HG02884 (cell line): ENCODE measurements at regions not wholly inside any gene's neighbourhood (a gene's known extent, or its start where the extent isn't known, plus 50 kb on each side); places are given as distances from the start of the nearest gene placed in this dataset.
"Not testable (repeated sequence)": the region's sequence is repeated elsewhere in the genome, so short reads cannot be mapped to it uniquely, and the experiment has no call there.

Source experiments
- ATAC-seq: cut with Tn5 transposase; IDR thresholded peaks from one replicate; pipeline ENCODE4 v1.9.1; 2021; ENCODE audit warnings: mild to moderate bottlenecking, moderate library complexity; ENCODE audit not compliant: unreplicated experiment

DNA sequence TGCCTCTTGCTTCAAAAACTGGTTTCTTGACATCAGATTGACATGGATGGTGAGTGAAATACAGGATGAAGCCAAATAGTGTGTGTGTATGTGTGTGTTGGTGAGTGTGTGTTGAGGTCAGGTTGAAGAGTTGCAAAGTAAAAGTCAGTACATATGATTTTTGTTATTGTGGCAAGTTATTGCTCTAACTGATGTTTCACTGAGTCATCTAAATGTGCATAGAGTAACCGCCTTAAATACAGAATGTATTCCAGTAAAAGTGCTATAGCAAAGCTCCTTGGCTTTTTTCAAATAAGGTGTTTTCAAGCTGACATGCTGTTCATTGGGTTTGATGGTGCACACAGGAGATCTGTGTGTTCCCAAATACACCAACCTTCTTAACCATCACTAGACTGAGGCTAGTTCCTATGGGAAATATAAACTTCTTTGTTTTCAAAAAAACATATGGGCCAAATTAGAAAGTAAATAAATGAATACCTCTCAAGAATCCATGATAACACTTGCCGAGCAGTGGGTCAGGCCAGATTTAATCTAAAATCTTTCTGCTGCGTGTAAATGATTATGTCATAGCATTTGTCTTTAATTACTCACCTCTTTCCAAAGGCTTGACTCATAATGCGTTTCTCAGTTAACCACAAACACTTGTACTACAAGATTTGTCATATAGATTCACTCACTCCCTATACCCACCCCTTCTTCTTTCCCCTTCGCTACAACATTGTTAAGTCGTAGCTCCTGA, 151.1 kb downstream of the LYPLAL1 start:
- ATAC-seq = peak; percentile 86

DNA sequence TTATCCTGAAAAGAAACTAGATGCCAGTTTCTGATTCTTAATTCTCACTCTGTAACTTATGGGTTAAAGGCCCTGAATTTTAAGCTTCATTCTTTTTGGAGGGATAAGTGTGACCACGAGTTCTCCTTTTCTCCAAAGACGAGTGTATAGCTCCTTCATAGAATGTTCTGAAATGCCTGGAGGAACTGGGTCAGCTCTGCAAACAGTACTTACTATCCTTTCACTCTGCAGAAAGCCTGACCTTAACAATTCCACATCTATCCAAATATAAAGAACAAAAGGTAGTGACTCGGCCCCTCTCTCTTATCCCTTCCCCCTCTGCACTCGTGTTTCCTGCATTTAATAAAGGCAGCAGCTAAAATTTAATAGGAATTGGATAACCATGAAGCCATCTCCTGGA, 150.5 kb downstream of the LYPLAL1 start:
- ATAC-seq = no peak

DNA sequence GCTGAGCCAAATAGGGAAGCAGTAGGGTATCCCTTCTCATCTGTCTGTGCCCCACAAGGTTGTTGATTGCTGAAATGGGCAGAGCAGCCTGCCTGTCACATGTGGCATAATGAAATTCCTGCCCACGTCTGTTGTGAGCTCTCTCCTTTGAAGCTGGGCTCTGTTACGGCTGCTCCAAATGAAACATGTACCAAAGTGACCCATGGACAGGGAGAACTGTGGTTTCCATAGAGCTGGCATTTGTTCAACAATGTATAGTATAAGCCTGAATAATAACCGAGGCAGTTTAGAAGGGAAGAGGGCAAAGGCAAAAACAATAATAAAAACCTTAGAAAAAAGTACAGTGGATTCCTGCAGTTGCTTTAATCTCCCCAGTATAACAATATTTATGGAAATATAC, 149.7 kb downstream of the LYPLAL1 start:
- ATAC-seq = no peak

DNA sequence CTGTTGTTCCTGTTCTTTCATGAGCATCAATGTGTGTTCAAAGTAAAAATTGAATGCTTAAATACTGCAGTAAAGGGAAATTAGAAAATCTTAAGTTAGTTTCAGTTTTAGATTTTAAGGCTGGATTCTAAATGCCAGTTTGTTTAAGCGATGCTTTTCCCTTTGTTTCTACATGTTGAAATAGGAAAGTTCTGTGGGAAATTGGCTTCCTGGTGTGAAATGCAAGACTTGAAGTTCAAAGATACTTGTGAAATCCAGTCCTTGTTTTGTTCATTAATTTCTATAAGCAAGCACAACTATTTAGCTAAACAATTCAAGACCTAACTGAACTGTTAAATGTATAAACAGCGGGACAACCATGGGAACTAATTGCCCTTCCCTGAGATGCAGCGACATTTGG, 149.1 kb downstream of the LYPLAL1 start:
- no peak for ATAC-seq

DNA sequence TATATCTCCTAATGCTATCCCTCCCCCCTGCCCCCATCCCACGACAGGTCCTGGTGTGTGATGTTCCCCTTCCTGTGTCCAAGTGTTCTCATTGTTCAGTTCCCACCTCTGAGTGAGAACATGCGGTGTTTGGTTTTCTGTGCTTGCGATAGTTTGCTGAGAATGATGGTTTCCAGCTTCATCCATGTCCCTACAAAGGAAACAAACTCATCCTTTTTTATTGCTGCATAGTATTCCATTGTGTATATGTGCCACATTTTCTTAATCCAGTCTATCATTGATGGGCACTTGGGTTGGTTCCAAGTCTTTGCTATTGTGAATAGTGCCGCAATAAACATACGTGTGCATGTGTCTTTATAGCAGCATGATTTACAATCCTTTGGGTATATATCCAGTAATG, 146.9 kb downstream of the LYPLAL1 start:
- not testable (repeated sequence) for ATAC-seq

DNA sequence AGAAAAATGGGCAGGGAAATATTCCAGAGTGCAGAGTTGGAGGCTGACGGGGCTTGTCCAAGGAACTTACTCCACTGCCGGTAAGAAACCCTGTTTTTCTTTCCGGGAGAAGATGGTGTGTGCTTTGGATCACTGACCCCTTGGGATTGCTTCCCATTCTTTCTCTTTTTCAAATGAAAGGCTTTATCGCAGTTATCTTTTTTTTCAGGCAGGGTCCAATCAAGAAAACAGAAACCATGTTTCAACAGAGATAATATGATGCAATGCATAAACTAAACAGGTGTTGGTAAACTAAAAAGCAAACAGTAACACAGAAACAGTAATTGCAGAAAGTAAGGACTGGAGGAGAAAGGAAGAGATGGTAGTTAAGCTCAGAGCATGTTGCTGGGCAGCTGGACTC, 145.1 kb downstream of the LYPLAL1 start:
- no peak for ATAC-seq

DNA sequence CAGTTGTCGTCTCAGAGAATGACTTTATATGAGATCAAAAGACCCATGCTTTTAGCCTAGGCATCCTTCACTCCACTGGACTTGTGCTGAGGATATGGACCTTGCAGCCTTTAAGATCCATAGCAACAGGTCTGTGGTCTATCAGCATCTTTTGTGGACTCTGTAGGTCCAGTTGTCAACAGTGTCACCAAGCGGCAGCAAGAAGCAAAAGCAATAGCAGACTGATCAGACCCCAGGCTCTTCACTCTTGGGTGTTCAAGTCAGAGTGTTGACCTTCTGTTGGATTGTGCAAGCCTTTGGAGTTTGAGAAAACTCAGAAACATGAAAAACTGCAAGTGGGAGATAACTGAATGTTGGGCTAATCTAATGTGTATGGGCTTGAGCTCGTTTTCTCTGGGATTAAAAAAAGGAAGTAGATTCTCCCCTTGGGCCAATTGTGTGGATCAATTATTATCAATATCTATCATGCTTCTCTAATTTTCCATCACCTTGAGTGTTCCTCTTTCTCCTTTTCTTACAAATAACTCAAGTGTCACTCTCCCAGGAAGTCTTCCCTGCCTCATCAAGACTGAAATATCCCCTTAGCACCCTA, 144.2 kb downstream of the LYPLAL1 start:
- no peak for ATAC-seq

DNA sequence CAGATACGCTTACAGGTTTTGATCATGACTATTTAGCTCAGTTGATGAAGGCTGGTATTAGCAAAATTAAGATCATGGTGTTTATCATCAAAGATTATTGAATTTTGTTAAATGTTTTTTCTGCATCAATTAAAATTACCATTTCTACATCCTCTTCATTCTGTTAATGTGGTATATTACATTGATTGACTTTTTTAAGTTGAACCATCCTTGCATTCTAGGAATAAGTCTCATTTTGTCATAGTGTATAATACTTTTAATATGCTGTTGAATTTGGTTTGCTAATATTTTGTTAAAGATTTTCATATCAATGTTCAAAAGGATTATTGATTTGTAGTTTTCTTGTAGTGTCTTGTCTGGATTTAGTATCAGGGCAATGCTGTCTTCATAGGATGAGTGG, 142.4 kb downstream of the LYPLAL1 start:
- ATAC-seq = no peak

DNA sequence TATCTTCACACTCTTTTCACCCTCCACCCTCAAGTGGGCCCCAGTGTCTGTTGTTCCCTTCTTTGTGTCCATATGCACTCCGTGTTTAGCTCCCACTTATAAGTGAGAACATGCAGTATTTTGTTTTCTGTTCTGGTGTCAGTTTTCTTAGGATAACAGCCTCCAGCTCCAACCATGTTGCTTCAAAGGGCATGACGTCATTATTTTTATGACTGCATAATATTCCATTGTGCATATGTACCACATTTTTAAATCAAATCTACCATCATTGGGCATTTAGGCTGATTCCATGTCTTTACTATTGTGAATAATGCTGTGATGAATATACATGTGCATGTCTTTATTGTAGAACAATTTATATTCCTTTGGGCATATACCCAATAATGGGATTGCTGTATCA, 140.3 kb downstream of the LYPLAL1 start:
- no peak for ATAC-seq

DNA sequence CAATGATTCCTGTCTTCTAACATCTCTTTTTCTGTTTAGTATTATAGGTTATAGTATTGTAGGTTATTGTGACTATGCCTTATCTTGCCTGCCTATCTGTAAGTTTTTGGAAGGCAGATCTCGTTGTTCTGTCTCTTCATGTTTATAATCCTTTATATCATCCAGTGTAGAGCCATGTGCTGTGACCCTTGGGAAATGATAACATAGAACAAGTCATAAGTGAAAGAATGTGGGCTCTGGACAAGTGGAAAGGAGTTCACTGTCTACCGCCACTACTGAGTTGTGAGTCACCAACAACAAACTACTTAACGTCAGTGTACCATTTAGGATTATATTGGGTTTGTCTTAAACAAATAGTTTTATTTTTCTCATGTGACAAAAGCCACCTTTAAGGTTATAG, 139.3 kb downstream of the LYPLAL1 start:
- ATAC-seq = no peak

DNA sequence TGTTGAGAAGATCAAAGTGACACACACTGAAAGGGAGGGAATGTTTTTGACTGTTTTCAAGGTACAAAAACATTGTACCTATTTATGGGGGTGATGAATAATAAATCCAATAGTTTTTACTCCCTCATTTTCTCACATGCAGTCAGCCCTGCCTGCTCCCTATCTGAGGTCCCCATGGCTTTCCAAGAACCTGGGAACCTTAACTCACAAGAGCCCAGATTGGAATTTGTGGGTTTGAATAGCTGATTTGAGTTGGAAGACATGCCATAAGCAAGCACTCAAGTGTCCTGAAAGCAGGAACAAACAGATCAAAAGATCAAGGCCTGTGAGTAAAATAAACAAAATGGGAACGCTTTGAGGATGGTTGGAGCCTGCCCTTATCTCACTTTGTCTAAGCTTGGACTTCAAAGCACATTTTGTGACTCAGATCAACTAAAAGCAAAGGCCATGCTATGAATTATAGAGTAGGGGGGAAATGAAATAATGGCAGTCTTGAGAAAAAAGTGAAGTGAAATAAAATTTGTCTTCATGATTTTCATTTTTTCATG, 136.6 kb downstream of the LYPLAL1 start:
- ATAC-seq = no peak

DNA sequence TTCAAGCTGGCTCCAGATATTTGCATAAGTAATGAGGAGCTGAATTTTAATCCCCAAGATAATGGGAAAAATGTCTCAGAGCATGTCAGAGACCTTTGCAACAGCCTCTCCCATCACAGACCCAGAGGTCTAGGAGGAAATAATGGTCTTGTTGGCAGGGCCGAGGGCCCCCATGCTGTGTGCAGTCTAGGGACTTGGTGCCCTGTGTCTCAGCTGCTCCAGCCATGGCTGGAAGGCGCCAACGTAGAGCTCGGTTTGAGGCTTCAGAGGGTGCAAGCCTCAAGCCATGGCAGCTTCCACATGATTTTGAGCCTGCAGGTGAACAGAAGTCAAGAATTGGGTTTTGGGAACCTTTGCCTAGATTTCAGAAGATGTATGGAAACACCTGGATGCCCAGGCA, 134.7 kb downstream of the LYPLAL1 start:
- no peak for ATAC-seq

DNA sequence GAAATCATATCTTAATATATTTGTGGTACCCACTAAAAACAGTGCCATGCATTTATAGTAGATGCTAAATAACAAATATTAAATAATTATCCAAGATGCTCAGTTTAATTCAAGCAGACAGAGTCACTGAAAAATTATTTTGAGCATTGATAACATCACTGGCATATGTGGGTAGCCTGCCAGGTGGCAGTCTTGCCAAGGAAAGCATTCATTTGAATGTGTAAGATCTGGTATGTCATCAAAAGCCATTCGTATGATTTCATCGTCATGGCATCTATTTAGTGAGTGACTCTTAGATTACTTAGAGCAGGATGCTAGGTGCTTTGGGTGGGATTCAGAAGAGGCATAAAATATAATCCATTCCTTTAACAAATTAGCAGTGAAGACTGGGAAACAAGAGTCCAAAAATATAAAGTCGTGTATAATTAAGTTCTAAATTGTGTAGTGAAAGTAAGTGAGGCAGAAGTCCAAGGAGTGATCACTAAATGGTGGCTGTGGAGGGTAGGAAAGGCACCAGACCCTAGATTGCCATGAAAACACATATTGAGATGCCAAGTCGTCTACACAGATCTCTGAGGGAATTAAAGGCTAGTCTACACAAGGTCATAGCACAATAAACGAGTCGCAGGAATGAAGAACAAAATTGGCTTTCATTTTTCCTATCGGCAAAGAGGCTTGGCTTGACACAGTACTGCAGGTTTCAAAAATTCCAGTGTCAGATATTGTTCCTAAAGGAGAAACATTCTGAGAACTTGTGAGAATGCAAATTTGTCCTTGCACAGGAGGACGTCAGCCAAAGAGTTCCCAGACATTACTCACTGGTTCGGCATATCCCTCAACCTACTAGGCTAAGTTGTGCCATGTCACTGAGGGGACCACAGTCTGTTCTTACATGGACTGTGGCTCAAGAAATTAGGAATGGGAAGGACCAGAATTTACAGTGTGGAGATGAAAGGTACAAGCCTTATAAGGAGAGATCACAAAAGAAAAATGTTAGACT, 130.8 kb downstream of the LYPLAL1 start:
- no peak for ATAC-seq

DNA sequence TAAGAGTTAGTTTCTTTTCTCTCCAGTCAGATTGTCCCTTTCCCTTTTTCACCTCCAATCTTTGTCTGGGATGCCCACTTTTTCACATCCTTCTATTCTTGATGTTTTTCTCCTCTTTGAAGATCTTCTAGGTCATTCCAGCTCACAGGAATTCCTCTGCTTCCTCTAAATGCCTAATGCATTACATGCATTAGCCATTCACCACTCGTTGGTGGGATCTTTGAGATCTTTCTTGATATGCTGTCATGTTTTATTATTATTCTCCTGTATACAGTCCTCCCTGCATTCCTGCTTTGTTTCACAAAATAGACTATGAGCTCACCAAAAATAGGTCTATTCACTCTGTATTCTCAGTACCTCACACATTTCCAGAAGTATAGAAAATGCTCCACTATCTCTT, 129.0 kb downstream of the LYPLAL1 start:
- no peak for ATAC-seq

DNA sequence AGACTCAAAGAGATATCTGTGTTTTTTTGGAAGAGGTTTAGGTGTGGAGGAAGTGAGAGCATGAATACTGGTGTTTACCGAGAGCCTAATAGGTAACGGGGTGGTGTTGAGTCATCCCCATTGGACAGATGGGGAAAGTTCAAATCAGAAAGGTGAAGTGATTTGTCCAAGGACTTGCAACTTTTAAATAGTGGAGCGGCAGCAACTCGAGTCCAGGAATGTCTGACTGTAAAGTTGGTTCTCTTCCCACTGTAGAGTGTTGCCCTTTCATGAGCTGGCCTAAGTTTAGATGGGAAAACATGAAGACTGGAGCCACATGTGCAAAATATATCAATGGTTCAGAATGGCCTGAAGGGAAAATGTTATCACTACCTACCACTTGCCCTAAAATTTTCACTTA, 125.7 kb downstream of the LYPLAL1 start:
- no peak for ATAC-seq

DNA sequence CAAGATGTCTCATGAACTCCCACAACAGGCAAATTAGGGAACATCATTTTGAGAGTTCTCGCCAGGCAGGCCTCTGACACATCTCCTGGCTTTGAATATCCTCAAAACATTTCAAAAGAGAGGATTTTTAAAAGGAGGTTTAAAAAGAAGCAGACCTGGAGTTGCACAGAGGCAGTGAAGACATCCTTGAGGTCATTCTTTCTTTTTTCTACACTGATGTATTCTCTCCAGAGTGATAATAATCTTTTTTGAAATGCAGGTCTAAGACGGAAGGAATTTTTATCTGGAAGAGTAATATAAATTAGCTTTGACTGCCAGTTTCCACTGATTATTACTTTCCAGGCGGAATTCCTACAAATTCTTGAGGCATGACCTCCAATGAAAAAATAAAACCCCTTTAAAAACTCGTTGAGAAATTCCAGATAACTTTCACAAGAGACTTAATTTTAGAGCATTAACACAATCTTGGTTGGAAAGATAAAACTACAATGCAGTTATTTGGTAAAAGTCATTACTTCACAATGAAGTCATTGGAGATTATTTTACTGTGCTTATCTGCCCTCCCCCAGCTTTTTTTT, 125.0 kb downstream of the LYPLAL1 start:
- ATAC-seq = no peak

DNA sequence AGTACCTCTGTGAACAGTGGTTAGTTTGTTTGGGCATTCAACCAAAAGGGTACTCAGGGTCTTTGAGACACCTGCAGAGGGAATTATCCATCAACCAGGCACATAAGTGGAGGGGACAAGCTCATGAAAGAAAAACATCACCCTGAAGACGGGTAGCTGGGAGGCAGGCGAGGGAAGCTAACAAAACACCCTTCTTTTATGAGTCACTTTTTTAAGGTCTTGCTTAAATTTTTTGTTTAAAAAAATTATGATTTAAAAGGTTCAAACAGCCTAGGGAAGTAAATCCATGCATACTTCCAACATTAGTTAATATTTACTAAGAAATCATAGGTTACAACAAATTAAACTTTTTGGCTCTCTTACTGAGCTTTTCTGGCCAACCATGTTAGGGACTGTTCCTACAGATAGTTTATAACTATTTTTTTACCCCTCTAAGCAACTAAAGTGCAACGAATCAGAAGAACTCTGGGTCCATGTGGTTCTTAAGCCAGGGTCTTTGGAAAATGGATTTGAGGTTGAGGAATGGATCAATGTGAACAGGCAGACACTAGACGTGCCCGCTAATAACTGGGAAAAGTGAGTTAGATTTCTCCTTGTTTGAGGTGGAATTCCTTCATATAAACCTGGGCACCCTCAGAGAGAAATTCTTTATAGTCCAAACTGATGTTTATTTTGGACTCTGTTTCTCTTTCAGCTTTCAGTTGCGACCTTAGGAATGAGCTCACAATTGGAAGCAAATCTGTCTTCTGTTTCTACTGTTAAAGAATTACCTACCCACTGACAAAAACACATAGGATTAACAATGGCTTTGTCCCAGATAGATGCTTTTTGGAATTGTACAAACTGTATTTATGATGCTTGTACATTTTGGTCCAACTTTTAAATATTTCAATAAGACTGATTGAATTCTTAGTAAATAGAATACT, 123.0 kb downstream of the LYPLAL1 start:
- ATAC-seq = no peak

DNA sequence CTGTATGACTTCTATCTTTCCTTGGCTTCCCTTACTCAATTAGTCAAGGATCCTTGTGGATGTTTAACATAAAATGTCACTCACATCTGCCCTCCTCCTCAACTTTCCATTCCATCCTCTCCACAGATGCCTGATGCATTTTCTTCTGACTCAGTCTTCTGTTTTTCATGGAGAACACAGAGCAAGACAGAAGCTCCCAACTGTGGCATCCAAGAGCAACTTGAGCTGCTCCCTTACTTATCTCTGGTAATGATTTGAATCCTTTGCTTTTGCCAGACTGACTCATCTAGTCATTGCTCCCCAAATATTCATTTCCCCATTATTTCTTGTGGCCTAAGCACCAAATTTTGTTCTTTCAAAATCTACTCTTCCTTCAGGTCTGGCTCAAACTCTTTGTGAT, 120.6 kb downstream of the LYPLAL1 start:
- ATAC-seq = no peak

DNA sequence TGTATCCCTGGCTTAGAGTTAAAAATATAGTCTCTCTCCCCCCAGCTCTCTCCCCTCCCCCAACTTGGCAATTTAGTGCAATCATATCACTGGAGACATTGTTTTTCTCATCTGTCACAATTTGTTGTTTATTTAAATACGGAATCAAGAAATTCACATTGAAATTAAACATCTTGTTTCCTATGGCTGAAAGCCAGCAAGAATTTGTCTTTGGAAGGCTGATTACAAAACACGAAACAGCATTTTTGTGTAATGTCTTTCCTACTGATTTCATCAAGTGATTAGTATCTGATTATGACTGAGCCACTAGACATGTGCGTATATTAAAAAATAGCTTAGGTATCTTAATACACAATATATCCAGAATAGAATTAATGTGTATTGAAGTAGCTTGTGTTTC, 119.7 kb downstream of the LYPLAL1 start:
- ATAC-seq = no peak

DNA sequence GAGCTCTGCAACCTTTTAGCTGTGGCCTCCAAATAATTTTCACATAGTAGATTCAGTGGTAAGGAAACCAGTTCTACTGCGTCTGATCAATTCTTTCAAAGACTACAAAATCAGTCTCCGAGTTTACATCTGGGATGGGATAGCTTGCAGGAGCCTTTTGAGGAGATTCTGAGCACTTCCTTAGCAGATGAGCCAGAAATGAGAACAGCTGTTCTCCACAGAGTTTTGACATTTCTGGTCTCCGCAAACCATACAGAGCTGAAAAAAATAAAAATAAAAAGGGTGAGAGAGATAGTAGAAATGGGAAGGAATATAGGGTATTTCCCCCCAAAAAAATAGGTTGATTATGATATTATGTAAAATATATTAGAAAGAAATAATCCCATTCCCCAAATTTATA, 119.3 kb downstream of the LYPLAL1 start:
- no peak for ATAC-seq
